ENCODE measurements at regions not wholly inside any gene's neighbourhood (a gene's known extent, or its start where the extent isn't known, plus 50 kb on each side); places are given as distances from the start of the nearest gene placed in this dataset.
A peak's percentile ranks its signal among the peaks of the same experiment; 100 is the strongest.

DNA sequence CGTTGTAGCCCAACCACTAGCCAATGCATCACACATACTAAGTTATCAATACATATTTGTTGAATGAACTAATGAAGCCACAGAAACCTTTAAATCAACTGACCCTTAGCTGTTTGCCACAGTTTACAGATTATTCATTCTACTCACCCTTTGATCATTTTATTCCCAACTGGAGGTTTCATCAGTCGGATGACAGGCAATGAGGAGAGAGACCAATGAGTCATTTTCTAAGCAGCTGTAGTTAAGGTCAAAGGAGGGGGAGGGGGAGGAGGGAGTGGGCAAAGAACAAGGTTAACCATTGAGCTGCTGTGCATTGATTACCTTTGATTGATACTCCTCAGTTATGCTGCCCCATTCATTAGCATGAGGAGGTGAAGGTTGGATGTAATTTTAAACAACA, 469.5 kb downstream of the VRK1 start:
- DNase-seq (ENCODE audit: low spot score) = peak; percentile 59

GRCh38 chr14:97267509-97267908, 470.3 kb downstream of the VRK1 start:
- no peak for DNase-seq (ENCODE audit: low spot score)

- no peak for DNase-seq (ENCODE audit: low spot score)
Measured at GRCh38 chr14:97268097-97268496, 470.9 kb downstream of the VRK1 start.

- DNase-seq (ENCODE audit: low spot score) = no peak
Measured at GRCh38 chr14:97270308-97270707, 473.1 kb downstream of the VRK1 start.

DNA sequence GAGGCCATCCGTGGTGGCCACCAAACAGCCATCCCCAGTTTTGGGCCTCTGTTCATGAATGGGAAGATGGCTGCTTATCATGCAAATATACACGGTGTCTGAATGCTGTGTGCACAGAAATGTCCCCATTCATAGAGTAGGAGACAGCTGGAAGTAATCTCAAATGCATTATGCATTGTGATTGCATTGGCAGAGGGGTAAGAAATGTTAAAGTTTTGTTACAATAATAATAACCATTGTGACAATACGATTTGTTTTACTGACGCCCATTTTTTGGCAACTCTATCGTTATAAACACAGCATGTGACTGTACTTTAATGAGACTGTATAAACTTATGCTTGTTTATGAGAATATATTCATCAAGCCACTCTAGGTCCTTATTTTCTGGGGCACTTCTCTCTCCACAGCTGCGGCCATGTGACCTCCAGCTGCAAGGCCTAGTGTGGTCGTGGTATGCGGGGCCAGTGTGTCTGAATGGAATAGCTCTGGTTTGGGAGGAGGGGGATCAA, 474.3 kb downstream of the VRK1 start:
- DNase-seq (ENCODE audit: low spot score) = no peak

DNA sequence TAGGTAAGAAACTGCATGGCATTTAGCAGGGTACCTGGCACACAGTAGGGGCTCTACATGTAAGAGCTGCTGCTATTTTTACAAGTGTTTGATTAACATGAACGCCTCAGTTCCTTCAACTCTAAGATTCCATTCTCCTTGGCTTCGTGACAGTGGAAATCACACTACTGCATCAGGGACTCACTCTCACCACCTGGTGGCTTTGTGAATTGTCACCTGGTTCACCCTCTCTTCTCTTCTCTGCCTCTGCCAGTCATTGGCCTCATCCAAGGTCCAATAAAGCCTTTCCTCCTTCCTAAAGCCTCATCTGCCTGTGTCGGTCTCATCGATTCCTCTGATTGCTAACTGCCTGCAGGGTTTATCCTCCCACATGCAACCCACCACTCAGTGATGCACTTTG, 476.4 kb downstream of the VRK1 start:
- no peak for DNase-seq (ENCODE audit: low spot score)

DNA sequence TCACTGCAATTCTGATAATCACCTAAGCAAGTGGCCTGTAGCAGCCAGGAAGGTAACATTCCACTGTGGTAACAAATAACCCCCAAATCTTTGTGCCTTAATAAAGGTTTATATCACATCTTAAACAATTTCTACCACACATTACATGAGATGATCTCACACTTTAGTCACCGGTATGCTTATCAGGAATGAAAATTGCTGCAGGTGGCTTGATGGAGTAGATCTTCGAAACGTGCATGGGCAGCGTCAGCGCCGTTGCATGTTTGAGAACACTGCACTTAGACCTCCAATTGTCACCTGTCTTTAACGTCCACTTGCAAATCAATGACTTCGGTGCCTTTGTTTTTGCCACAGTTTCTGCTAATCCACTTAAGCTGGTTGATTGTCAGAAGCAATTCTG, 477.4 kb downstream of the VRK1 start:
- DNase-seq (ENCODE audit: low spot score) = no peak

GRCh38 chr14:97275276-97275675, 478.1 kb downstream of the VRK1 start:
- DNase-seq (ENCODE audit: low spot score) = no peak

- DNase-seq (ENCODE audit: low spot score) = no peak
Measured at GRCh38 chr14:97276573-97276972, 479.4 kb downstream of the VRK1 start.

GRCh38 chr14:97277711-97278110, 480.5 kb downstream of the VRK1 start:
- no peak for DNase-seq (ENCODE audit: low spot score)

GRCh38 chr14:97280526-97280925, 483.3 kb downstream of the VRK1 start:
- DNase-seq (ENCODE audit: low spot score) = no peak

DNA sequence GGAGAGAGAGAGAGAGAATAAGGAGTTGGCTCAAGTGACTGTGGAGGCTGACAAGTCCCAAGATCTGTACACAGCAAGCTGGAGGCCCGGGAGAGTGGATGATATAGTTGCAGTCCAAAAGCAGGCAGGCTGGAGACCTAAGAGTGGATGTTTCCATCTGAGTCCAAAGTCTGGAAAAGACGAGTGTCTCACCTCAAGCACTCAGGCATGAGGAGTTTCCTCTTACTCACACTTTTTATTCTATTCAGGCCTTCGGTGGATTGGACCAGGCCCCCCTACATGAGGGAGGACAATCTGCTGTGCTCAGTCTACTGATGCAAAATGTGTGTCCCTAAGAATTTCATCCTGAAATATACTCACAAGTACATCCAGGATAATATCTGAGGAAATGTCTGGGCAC, 484.6 kb downstream of the VRK1 start:
- no peak for DNase-seq (ENCODE audit: low spot score)

- DNase-seq (ENCODE audit: low spot score) = no peak
Measured at GRCh38 chr14:97282210-97283004, 485.2 kb downstream of the VRK1 start.

- no peak for DNase-seq (ENCODE audit: low spot score)
Measured at GRCh38 chr14:97283005-97283403, 485.8 kb downstream of the VRK1 start.

DNA sequence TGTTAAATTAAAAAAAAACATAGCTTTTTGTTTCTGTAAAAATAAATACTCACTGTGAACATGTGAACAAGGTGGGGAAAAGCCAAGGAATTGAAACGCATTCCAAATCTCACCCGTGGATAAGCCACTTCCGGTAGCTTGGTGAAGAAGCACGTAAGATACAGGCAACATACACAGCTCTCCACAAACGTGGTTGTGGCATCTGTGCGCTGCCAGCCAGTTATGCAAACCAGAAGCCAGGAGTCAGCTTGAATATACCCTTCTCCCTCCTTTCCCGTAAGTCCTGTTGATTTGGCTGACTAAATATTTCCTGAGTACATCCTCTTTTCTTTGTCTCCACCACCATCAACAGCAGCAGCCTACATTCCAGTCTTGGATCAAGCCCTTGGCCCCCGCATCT, 486.2 kb downstream of the VRK1 start:
- DNase-seq (ENCODE audit: low spot score) = no peak

DNA sequence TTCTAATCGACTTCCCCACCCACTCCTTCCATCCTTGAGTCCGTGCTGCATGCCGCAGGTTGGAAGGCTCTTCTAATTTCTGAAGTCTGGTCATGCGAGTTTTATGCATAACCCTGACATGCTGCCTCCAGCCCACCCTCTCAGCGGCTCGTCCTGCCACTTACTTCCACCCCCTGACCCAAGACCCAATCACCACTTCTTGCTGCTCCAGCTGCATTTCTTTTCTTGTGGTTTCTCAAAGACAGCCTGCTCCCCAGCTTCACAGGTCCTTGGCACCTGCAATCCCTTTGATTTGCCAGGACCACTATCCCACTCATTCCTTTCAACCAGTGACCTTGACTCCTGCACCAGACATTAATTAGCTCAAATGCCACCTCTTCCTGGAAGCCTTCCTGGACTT, 486.7 kb downstream of the VRK1 start:
- DNase-seq (ENCODE audit: low spot score) = no peak

GRCh38 chr14:97287956-97288355, 490.8 kb downstream of the VRK1 start:
- DNase-seq (ENCODE audit: low spot score) = no peak

GRCh38 chr14:97290065-97290464, 492.9 kb downstream of the VRK1 start:
- no peak for DNase-seq (ENCODE audit: low spot score)

DNA sequence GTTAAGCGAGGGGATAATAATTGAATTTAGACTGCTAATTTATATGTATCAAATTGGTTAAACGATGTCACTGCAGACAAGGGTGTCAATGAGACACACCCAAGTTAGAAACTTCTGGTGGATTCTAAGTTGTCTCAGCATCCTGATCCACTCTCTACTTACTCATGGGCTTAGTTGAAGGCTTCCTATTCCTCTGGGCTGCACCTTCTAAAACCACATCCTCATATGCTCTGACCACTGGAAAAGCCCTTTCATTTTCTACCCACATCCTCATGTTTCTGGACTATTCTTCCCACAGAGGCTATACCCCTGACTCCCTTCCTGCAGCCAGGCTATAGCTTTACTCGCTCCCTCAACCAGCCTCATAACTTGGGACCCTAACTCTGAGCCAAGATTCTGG, 493.8 kb downstream of the VRK1 start:
- DNase-seq (ENCODE audit: low spot score) = no peak

DNA sequence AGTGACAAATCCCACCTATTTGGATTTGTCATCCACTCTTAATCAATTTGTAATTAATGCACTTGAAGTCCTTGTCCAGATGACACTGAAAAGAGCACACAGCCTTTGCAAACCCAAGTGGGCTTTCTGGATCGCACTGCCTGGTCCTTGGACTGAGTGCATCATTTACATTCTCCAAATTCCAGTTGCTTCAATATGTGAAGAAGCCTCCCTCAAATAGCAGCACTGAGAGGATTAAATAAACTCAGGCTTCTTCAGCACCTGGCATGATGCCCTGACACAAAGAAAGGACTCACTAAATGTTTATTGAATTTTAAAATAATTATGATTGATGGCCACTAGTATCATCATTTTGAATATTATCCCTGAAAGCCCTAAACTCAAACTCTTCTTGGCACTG, 496.5 kb downstream of the VRK1 start:
- no peak for DNase-seq (ENCODE audit: low spot score)

GRCh38 chr14:97295108-97295710, 498.0 kb downstream of the VRK1 start:
- DNase-seq (ENCODE audit: low spot score) = no peak

- DNase-seq (ENCODE audit: low spot score) = no peak
Measured at GRCh38 chr14:97296176-97296575, 499.0 kb downstream of the VRK1 start.

DNA sequence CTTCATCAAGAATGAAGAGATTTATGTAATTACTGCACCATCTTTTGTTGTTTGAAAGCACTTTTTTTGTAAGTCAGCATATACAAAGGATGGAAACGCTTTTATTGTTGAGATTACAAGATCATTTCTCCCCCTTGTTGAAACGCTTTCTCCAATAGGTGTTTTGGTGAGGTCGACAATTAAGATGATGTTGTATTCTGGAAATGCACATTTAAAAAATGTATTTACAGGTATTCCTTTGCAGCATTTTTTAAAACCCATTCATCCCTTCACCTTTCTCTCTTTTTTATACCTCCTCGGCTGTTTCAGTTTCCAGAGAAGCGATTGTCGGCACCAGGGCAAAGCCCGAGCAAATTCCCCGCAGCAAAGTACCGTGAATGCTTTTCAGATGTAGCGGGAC, 499.9 kb downstream of the VRK1 start:
- DNase-seq (ENCODE audit: low spot score) = no peak

DNA sequence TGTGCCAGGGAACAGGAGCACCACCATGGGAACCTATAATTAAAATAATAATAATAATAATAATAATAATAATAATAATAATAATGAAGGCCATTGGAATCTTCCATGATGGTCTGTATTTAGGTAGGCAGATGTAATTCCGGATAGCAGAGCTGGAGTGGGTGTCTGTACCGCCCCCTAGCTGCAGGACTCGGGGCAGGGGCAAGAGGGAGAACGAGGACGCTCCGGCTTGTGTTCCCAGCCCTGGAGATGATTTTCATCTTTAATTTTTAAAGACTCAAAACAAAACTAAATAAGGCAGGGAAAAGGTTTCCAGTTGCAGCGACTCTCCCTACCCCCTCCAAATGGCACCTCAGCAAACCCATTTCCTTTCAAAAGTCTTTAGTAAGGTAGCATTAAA, 501.1 kb downstream of the VRK1 start:
- DNase-seq (ENCODE audit: low spot score) = peak; percentile 14
